K562 (cell line): ENCODE measurements at regions not wholly inside any gene's neighbourhood (a gene's known extent, or its start where the extent isn't known, plus 50 kb on each side); places are given as distances from the start of the nearest gene placed in this dataset.

Experiments
- ATAC-seq: fragments of 200-7000 bp; cut with Tn5 transposase; 3 replicates; pipeline ENCODE4 v1.9.1; 2020; ENCODE audit warnings: moderate library complexity
- BruUV-seq: library from RNA; stranded (reverse); fragments of 400-500 nt; replicated peaks from 2 replicates; lab custom pipeline; 2021; lab: Mats Ljungman, UMichigan
- CTCF ChIA-PET: fragments of 300-600 bp; formaldehyde crosslinking; extraction: SDS; loops from one replicate; lab custom pipeline; 2021; ENCODE audit warnings: low intra/inter-chr PET ratio; lab: Yijun Ruan, JAX
- POLR2A ChIA-PET: fragments of 300-600, 350-650 bp; sonication (Branson Sonifier 250); formaldehyde crosslinking; extraction: SDS; loops from one replicate; lab custom pipeline; 2021; ENCODE audit warnings: antibody characterized with exemption, inconsistent platforms; lab: Yijun Ruan, JAX
- DNase-seq, 4 experiments: peaks; one replicate each; pipeline versions ENCODE4 v3.0.0 to v3.0.0-alpha.2; 2011 to 2018; ENCODE audit warnings: low spot score in 3 of 4, mixed read lengths in 3 of 4; ENCODE audit errors: extremely low read depth in 1 of 4
- FAIRE-seq: peaks from 2 replicates; lab custom pipeline; 2011; peaks lifted over from hg19 to GRCh38; lab: Jason Lieb, UNC
- H2AFZ ChIP-seq: 2 replicates; pipeline ENCODE4 v1.6.0; 2011; ENCODE audit warnings: low read depth, low read length, control low read depth, inconsistent platforms
- H3K27ac ChIP-seq: fragments of 200-600 bp; 3 replicates; pipeline ENCODE4 v1.8.0; 2011; ENCODE audit warnings: low read depth, mild to moderate bottlenecking, control low read depth, inconsistent platforms, low read length, moderate library complexity, mixed read lengths; ENCODE audit errors: extremely low read depth
- H3K27me3 ChIP-seq, 2 experiments: fragments of 300-600 bp in 1 of 2; 2 replicates in 1 of 2; 3 replicates in 1 of 2; pipeline versions ENCODE4 v1.6.0 to v1.8.0; 2011; ENCODE audit warnings: inconsistent platforms in 2 of 2, low read length in 2 of 2, mild to moderate bottlenecking in 1 of 2, mixed read lengths in 1 of 2, moderate library complexity in 1 of 2; ENCODE audit not compliant: control insufficient read depth in 2 of 2, insufficient read depth in 2 of 2
- H3K36me3 ChIP-seq: fragments of 300-600 bp; 3 replicates; pipeline ENCODE4 v1.8.0; 2011; ENCODE audit warnings: mild to moderate bottlenecking, low read length, inconsistent platforms; ENCODE audit not compliant: control insufficient read depth, insufficient read depth
- H3K4me1 ChIP-seq, 2 experiments: fragments of 200-600 bp in 1 of 2; replicated peaks in 1 of 2; 2 replicates in 1 of 2; 3 replicates in 1 of 2; pipeline versions ENCODE4 v1.5.1 to v1.8.0; 2011; ENCODE audit warnings: inconsistent platforms in 2 of 2, low read length in 2 of 2, mild to moderate bottlenecking in 1 of 2, mixed read lengths in 1 of 2, moderate library complexity in 1 of 2; ENCODE audit not compliant: control insufficient read depth in 2 of 2, insufficient read depth in 2 of 2
- H3K4me2 ChIP-seq: 2 replicates; pipeline ENCODE4 v1.6.1; 2011; ENCODE audit warnings: low read length, control low read depth, inconsistent platforms, mixed read lengths; ENCODE audit not compliant: insufficient read depth
- H3K4me3 ChIP-seq: fragments of 200-600 bp; sonication (generic), shearing (Covaris generic); 2 replicates; pipeline ENCODE4 v1.5.1; 2016; ENCODE audit warnings: control low read depth, inconsistent platforms
- H3K79me2 ChIP-seq: fragments of 200-600 bp; 3 replicates; pipeline ENCODE4 v1.8.0; 2011; ENCODE audit warnings: low read length, inconsistent platforms; ENCODE audit not compliant: control insufficient read depth, insufficient read depth
- H3K9ac ChIP-seq, 2 experiments: 2 replicates each; pipeline versions ENCODE4 v1.6.0 to v1.6.1; 2011; ENCODE audit warnings: low read depth in 2 of 2, low read length in 2 of 2, control low read depth in 1 of 2, inconsistent platforms in 1 of 2, mild to moderate bottlenecking in 1 of 2, mixed read lengths in 1 of 2; ENCODE audit not compliant: insufficient read depth in 1 of 2
- H3K9me1 ChIP-seq: one replicate; pipeline ENCODE4 v1.6.0; 2011; ENCODE audit warnings: inconsistent platforms, mild to moderate bottlenecking, low read length, moderate library complexity; ENCODE audit not compliant: control insufficient read depth, insufficient read depth
- H3K9me3 ChIP-seq: replicated peaks from 2 replicates; pipeline ENCODE4 v1.5.1; 2011; ENCODE audit warnings: low read depth, low read length, inconsistent platforms; ENCODE audit not compliant: control insufficient read depth, insufficient read depth
- H4K20me1 ChIP-seq: replicated peaks from 2 replicates; pipeline ENCODE4 v1.6.1; 2011; ENCODE audit warnings: low read length, inconsistent platforms, mixed read lengths; ENCODE audit not compliant: control insufficient read depth, insufficient read depth
- ARID1B ChIP-seq: fragments of 450-650 bp; IDR thresholded peaks from 2 replicates; pipeline ENCODE4 v1.6.1; 2016; ENCODE audit warnings: antibody characterized with exemption, mild to moderate bottlenecking, inconsistent platforms
- CBFA2T3 ChIP-seq: fragments of 450-650 bp; IDR thresholded peaks from 2 replicates; pipeline ENCODE4 v1.6.1; 2017
- GABPB2 ChIP-seq: fragments of 250-450 bp; sonication (Bioruptor Pico); conservative IDR thresholded peaks from 2 replicates; pipeline ENCODE4 v1.5.1; 2021; ENCODE audit warnings: mild to moderate bottlenecking
- HNRNPK ChIP-seq: fragments of 200-400 bp; formaldehyde crosslinking; IDR thresholded peaks from one replicate; pipeline ENCODE4 v1.6.1; 2018; ENCODE audit warnings: mild to moderate bottlenecking, low read depth, low read length; ENCODE audit not compliant: poor library complexity, severe bottlenecking
- KLF1 ChIP-seq: fragments of 450-650 bp; IDR thresholded peaks from 2 replicates; pipeline ENCODE4 v1.6.1; 2016; ENCODE audit warnings: missing genetic modification characterization, missing compliant biosample characterization
- LARP7 ChIP-seq: fragments of 450-650 bp; IDR thresholded peaks from 2 replicates; pipeline ENCODE4 v1.6.1; 2016
- MYBL2 ChIP-seq, 2 experiments: fragments of 450-650 bp in 1 of 2; sonication (generic) in 1 of 2; formaldehyde crosslinking in 1 of 2; IDR thresholded peaks; 2 replicates each; pipeline versions ENCODE4 v1.6.1 to v1.8.1; 2017 to 2022; ENCODE audit warnings: borderline replicate concordance in 1 of 2, inconsistent platforms in 1 of 2, low read depth in 1 of 2, mild to moderate bottlenecking in 1 of 2, missing genetic modification reagents in 1 of 2, moderate library complexity in 1 of 2
- NFATC3 ChIP-seq: fragments of 450-650 bp; IDR thresholded peaks from 2 replicates; pipeline ENCODE4 v1.6.1; 2017; ENCODE audit warnings: mild to moderate bottlenecking
- NFE2 ChIP-seq: IDR thresholded peaks from 2 replicates; pipeline ENCODE4 v1.6.1; 2014; ENCODE audit warnings: antibody characterized with exemption, low read depth
- NUFIP1 ChIP-seq: fragments of 450-650 bp; IDR thresholded peaks from 2 replicates; pipeline ENCODE4 v1.6.1; 2018; ENCODE audit not compliant: partially characterized antibody
- PML ChIP-seq: IDR thresholded peaks from 2 replicates; pipeline ENCODE4 v1.6.1; 2012; ENCODE audit warnings: low read length, inconsistent platforms
- RBM25 ChIP-seq: fragments of 200-400 bp; formaldehyde crosslinking; IDR thresholded peaks from 2 replicates; pipeline ENCODE4 v1.6.1; 2018; ENCODE audit warnings: low read length, low read depth, moderate library complexity; ENCODE audit not compliant: severe bottlenecking
- SMAD1 ChIP-seq: fragments of 150-350 bp; IDR thresholded peaks from 2 replicates; pipeline ENCODE4 v1.6.1; 2014; ENCODE audit warnings: low read length, low read depth; ENCODE audit not compliant: partially characterized antibody
- TCF15 ChIP-seq: fragments of 250-450 bp; sonication (Bioruptor Pico); IDR thresholded peaks from 2 replicates; pipeline ENCODE4 v1.8.0; 2022; ENCODE audit warnings: moderate library complexity, mild to moderate bottlenecking, inconsistent platforms
- VEZF1 ChIP-seq: fragments of 200-800 bp; sonication (Bioruptor generic); IDR thresholded peaks from 2 replicates; pipeline ENCODE4 v1.6.1; 2017; ENCODE audit warnings: missing genetic modification characterization, missing compliant biosample characterization
- YY1 ChIP-seq, 3 experiments: IDR thresholded peaks; 2 replicates each; pipeline ENCODE4 v1.6.1; 2011; ENCODE audit warnings: low read length in 2 of 3, mild to moderate bottlenecking in 2 of 3, moderate library complexity in 2 of 3, borderline replicate concordance in 1 of 3, control low read depth in 1 of 3, low read depth in 1 of 3; ENCODE audit not compliant: insufficient read depth in 3 of 3, insufficient replicate concordance in 2 of 3, control insufficient read depth in 1 of 3, insufficient read length in 1 of 3; ENCODE audit errors: extremely low read depth in 1 of 3
- ZNF184 ChIP-seq: sonication (generic); formaldehyde crosslinking; IDR thresholded peaks from 2 replicates; pipeline ENCODE4 v1.5.0; 2020; ENCODE audit warnings: missing genetic modification reagents
- in situ Hi-C: fragments of 300-500 bp; cut with MboI; formaldehyde crosslinking; loops from 4 replicates; pipeline ENCODE4 v1.15.0; 2018; ENCODE audit warnings: inconsistent platforms, mixed read lengths
- intact Hi-C: fragments of 100-400 bp; cut with micrococcal nuclease; formaldehyde crosslinking; loops from 2 replicates; pipeline ENCODE4 v1.14.2; 2022

GRCh38 chrX:42022158-42022557 is 98.8 kb upstream of the CASK start:
- no peaks in the 10 kb centered on the region for H3K36me3 ChIP-seq
- H2AFZ ChIP-seq = no peak overlapping the region
- no peaks in the 10 kb centered on the region for H3K9me3 ChIP-seq
- POLR2A ChIA-PET = no interaction called here
- CTCF ChIA-PET = no interaction called here
- H3K79me2 ChIP-seq = no peaks in the 10 kb centered on the region
- no peak overlapping the region for H3K4me3 ChIP-seq
- intact Hi-C loops (no loop called here), in situ Hi-C loops (no loop called here)
- H3K27me3 ChIP-seq = no peaks in the 10 kb centered on the region
- TF ChIP-seq ARID1B (no peak), VEZF1 (CRISPR knock-in tag) (no peak), NFATC3 (no peak), GABPB2 (CRISPR knock-in tag) (no peak), TCF15 (CRISPR knock-in tag) (no peak), ZNF184 (no peak), RBM25 (no peak), NFE2 (no peak), YY1 (IDR thresholded peaks at IDR 0.05; ENCODE audit: borderline replicate concordance in 1 of 3, control insufficient read depth in 1 of 3, extremely low read depth in 1 of 3, insufficient read depth in 3 of 3, insufficient read length in 1 of 3, insufficient replicate concordance in 2 of 3, low read depth in 1 of 3, low read length in 2 of 3) (no peak), HNRNPK (no peak), NUFIP1 (no peak), PML (no peak), KLF1 (tag) (no peak), CBFA2T3 (no peak), SMAD1 (no peak), MYBL2 (IDR thresholded peaks at IDR 0.05; ENCODE audit: low read depth) (no peak), MYBL2 (CRISPR knock-in tag; IDR thresholded peaks at IDR 0.05; ENCODE audit: borderline replicate concordance) (no peak), LARP7 (no peak)
- H4K20me1 ChIP-seq = no peaks in the 10 kb centered on the region
- H3K4me2 ChIP-seq = no peak overlapping the region
- no peak overlapping the region for H3K9ac ChIP-seq
- H3K9me1 ChIP-seq = no peaks in the 10 kb centered on the region
- BruUV-seq = no TSS peak
- H3K27ac ChIP-seq = no peak overlapping the region
- no peaks in the 10 kb centered on the region for H3K4me1 ChIP-seq
- no peak for ATAC-seq
- DNase-seq = no peak
- FAIRE-seq = no peak
